Inflammatory macrophage (primary cell): ENCODE measurements at regions not wholly inside any gene's neighbourhood (a gene's known extent, or its start where the extent isn't known, plus 50 kb on each side); places are given as distances from the start of the nearest gene placed in this dataset.

Experiments used
- DNase-seq, 2 donors: peaks; one replicate each; pipeline ENCODE4 v3.0.0-alpha.2; 2020 to 2022

DNA sequence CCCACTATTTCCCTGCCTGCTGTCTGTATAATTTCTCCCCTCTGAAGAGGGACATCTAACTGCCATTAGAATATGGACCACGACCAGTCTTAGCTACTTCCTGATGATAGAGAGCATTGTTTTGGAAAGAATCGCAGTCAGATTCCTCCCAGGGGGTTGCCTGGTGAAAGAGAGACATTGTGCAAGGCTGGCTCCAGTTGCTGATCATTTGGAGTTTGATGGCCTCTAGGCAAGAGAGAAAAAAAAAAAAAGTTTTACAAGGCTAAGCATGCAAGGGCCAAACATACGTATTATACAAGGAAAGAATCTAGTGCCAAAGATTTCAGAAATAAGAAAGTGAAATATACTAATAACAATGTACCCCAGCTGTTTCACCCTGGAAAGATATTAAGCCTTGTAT is 182.2 kb downstream of the CMPK2 start:
- DNase-seq = no peak

- DNase-seq = no peak
These were observed 180.3 kb downstream of the CMPK2 start for GRCh38 chr2:6685447-6685846.

- DNase-seq = no peak
These were observed 173.7 kb downstream of the CMPK2 start for GRCh38 chr2:6692056-6692455.

- no peak for DNase-seq
These were observed 172.9 kb downstream of the CMPK2 start for GRCh38 chr2:6692819-6693218.

DNA sequence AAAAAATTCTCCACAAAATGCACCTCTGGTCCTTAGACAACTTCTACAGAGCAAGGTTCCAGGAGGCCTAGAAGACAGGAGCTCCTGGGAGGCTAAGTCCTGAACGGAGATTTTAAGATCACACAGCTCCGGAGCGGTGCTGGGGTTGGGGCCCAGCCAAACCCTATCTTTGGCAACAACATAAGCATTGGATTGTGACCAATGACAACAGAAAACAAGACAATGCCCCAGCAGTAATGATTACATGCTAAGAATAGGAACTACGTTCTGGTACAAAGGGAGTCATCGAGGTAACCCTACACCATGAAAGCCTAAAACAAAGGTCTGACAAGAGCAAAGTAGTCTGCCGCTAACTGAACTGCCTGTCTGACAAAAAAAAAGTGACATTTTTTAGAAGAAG is 171.2 kb downstream of the CMPK2 start:
- DNase-seq = no peak

DNA sequence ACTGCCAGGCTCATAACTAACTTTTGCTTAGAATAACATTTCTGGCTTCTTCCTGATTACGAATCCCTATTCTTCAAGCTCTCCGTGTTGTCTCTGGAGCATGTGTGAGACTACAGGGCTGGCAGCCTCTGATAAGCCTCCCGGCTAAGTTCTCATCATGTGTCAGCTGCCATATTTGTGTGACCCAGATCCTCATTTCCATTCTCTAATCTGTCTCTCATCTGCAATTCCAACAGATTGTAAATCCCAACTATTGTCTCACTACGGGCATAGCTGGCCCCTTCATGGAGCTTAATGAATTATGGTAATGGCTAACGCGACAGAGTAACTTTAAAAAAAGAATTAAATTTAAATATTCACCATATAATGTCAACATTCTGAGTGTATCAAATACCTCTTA is 165.4 kb downstream of the CMPK2 start:
- no peak for DNase-seq

GRCh38 chr2:6704077-6704476 is 161.6 kb downstream of the CMPK2 start:
- DNase-seq = no peak

- DNase-seq = no peak
These were observed 144.3 kb downstream of the CMPK2 start for GRCh38 chr2:6721395-6721794.

DNA sequence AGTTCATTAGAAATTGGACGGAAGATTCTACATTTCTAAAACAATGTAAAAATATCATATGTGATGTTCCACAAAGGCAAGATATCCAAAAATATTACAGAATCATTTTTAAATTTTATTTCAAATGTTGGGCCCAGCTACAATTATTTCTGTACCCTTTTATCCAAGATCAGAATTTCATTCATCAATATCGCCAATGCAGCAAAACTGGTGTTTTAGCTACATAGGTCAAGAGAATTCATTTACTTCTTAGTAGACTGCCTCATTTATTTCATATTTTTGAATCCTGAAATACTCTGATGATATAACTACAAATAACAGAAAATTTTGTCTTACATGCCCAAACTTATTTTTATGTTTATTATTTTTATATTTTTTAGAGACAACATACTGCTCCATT is 143.1 kb downstream of the CMPK2 start:
- DNase-seq = no peak

DNA sequence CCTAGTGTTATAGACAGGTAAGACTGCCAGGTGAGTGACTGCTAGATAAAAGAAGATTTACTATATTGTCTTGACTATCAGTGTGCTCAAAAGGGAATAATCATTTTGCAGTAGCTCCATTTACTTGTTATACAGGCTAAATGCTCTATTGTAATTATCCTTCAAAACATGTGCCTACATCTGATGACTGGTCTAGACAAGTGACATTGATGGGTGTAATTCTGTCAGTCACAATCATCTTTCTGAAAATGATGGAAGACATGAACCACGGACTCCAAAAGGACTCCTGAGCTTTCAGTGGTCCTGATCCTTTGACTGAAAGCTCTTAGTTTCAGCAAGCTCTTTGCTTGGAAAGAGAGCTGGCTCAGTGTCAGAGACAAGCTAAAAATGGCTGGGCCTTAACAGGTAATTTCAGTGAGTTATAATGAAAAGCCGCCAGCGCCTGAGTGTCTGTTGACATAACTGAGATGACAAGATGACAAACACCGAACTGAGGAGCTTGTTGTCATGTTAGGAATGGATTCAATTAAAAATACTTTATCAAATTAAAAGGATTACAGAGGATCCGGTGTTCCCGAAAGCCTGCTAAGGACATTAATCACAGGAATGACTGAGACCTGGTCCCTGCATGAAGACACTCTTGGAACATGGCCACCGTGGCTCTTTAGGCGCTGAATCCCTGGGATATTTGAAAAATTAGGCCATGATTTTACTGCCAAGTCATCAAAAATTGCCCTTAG is 141.7 kb downstream of the CMPK2 start:
- DNase-seq = no peak

GRCh38 chr2:6724605-6725140 is 141.0 kb downstream of the CMPK2 start:
- no peak for DNase-seq

DNA sequence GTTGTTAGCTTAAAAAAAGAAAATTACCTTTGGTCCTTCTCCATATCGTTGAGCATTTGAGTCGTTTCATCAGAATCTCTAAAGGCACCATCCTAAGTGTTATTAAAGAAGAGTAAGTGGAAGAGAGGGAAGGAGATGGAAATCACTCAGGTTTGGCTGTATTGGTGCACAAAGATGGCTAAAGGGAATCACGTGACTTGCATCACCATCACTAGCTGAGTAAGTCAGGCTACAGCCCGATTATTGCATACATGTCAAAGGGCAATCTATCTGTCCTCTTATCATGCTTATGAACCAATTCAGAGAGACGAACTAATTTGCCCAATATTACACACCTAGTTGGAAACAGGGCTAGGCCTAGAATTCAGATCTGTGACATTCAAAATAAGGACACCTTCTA is 137.6 kb downstream of the CMPK2 start:
- DNase-seq = no peak

DNA sequence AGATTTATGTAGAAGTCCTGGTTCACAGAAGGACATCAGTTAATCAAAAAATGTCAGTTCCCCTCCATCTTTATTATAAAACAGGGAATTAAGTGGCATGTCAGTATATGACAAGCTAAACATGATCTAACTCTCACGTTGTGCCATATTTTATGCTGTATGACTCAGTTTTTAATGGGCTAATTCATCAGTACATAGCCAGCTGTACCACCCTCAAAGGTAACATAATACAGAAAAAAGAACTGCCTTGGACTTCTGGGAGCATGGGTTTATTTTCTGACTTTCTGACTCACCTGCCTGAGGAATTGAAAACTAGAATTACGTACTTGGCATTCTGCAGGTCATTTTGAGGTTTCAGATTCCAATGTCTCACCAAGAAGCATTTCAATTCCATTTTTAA is 135.7 kb downstream of the CMPK2 start:
- no peak for DNase-seq

- DNase-seq = no peak
These were observed 134.8 kb downstream of the CMPK2 start for GRCh38 chr2:6730649-6731532.

- no peak for DNase-seq
These were observed 126.2 kb downstream of the CMPK2 start for GRCh38 chr2:6739547-6739946.

GRCh38 chr2:6741229-6741628 is 124.5 kb downstream of the CMPK2 start:
- DNase-seq = no peak

- no peak for DNase-seq
These were observed 121.7 kb downstream of the CMPK2 start for GRCh38 chr2:6744038-6744437.

GRCh38 chr2:6747433-6747832 is 118.3 kb downstream of the CMPK2 start:
- no peak for DNase-seq

DNA sequence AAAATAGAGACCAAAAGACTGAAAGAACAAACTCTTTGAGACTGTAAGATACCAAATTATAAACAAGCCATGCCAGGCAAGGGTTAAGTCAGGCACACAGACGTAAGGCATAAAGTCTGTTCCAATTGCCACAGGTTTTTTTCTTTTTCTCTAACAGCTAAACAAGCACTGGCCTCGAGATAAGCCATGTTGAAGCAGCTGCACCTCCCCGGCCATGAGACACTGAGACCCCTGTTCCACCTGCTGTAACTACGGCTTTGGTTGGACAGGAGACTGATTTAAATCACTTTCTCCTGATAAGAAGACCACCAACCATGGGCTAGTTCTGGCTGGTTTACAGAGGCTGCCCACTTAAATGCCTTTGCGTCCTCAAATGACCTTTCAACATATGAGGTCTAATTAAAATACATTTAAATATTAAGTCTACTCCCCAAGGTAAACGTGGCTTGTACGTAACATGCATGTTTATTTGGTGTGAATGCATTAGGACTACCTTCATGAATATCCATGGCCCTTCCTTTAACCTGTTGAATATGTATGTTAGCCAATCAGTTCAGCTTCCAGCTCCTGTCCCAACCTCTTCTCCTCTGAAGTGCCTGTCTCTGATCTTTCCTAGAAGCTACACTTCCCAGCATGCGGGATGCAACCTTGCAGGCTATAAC is 117.2 kb downstream of the CMPK2 start:
- DNase-seq = no peak

- DNase-seq = no peak
These were observed 115.7 kb downstream of the CMPK2 start for GRCh38 chr2:6749962-6750361.

- DNase-seq = no peak
These were observed 115.1 kb downstream of the CMPK2 start for GRCh38 chr2:6750411-6751158.

- DNase-seq = no peak
These were observed 111.3 kb downstream of the CMPK2 start for GRCh38 chr2:6754419-6754818.

- DNase-seq = no peak
These were observed 110.3 kb downstream of the CMPK2 start for GRCh38 chr2:6755456-6755855.
